ENCODE measurements at regions not wholly inside any gene's neighbourhood (a gene's known extent, or its start where the extent isn't known, plus 50 kb on each side); places are given as distances from the start of the nearest gene placed in this dataset.

DNA sequence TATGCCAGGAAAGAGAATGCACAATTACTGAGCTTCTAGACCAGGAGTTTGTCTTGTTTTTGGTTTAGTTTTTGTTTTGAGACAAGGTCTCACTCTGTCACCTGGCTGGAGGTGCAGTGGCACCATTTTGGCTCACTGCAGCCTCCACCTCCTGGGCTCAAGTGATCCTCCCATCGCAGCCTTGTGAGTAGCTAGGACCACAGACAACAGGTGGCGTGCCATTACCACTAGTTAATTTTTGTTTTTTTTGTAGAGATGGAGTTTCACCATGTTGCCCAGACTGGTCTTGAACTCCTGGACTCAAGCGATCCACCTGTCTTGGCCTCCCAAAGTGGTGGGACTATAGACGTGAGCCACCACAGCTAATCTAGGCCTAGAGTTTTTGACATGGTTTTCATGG lies 104.4 kb upstream of the CCDC54 start:
- no peaks in the 10 kb centered on the region for H3K9me2 ChIP-seq (ENCODE audit: low read depth, low read length)
- no peaks in the 10 kb centered on the region for H3K27me3 ChIP-seq (ENCODE audit: insufficient read depth, low read length)
- H3K36me3 ChIP-seq (ENCODE audit: insufficient read depth, low read length) = no peaks in the 10 kb centered on the region
- no peak overlapping the region for H2AFZ ChIP-seq (ENCODE audit: low read length)
- TF ChIP-seq, protein P1, sequence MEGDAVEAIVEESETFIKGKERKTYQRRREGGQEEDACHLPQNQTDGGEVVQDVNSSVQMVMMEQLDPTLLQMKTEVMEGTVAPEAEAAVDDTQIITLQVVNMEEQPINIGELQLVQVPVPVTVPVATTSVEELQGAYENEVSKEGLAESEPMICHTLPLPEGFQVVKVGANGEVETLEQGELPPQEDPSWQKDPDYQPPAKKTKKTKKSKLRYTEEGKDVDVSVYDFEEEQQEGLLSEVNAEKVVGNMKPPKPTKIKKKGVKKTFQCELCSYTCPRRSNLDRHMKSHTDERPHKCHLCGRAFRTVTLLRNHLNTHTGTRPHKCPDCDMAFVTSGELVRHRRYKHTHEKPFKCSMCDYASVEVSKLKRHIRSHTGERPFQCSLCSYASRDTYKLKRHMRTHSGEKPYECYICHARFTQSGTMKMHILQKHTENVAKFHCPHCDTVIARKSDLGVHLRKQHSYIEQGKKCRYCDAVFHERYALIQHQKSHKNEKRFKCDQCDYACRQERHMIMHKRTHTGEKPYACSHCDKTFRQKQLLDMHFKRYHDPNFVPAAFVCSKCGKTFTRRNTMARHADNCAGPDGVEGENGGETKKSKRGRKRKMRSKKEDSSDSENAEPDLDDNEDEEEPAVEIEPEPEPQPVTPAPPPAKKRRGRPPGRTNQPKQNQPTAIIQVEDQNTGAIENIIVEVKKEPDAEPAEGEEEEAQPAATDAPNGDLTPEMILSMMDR (IDR thresholded peaks at IDR 0.05; ENCODE audit: low read length) = peak; percentile 42; the same call in 1 of the 2 replicates
- TF ChIP-seq EZH2 (IDR thresholded peaks at IDR 0.05; ENCODE audit: borderline replicate concordance, low read length) = no peak
- H3K27ac ChIP-seq (ENCODE audit: low read depth, low read length, poor library complexity, severe bottlenecking) = no peak overlapping the region
- H3K79me2 ChIP-seq (ENCODE audit: insufficient read depth, low read length) = no peaks in the 10 kb centered on the region
- peaks cover 5% of the 10 kb centered on the region for H3K4me1 ChIP-seq (ENCODE audit: insufficient read depth, low read length, severe bottlenecking)
- no peak overlapping the region for H3K4me2 ChIP-seq (ENCODE audit: low read length)
- H3K4me3 ChIP-seq (ENCODE audit: low read depth, low read length, poor library complexity, severe bottlenecking) = no peak overlapping the region
- H4K20me1 ChIP-seq (ENCODE audit: insufficient read depth, low read length) = no peaks in the 10 kb centered on the region
- no peaks in the 10 kb centered on the region for H3K9me3 ChIP-seq (ENCODE audit: low read length)
- H3K9ac ChIP-seq (ENCODE audit: low read length) = no peak overlapping the region
- H3F3A ChIP-seq (ENCODE audit: insufficient read depth, low read length) = no peaks in the 10 kb centered on the region

DNA sequence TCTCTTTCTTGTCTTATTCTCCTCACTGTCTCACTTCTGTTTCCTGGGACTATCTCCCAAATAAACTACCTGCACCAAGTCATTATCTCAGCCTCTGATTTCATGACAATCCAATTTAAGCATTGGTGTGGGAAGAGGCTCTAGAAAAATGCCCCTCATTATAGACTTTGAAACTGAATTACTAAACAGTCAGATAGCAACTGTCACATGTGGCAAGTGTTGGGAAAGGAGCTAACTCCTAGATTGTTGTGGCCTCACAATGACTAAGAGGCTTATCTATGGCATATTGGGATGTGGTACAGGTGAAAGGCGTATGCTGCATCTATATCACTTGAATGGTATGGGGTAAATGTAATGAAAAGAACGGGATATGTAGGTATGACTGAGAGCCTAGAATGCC lies 103.5 kb upstream of the CCDC54 start:
- TF ChIP-seq EZH2 (IDR thresholded peaks at IDR 0.05; ENCODE audit: borderline replicate concordance, low read length) = no peak
- TF ChIP-seq, protein P1 (IDR thresholded peaks at IDR 0.05; ENCODE audit: low read length) = no peak
- no peaks in the 10 kb centered on the region for H3K36me3 ChIP-seq (ENCODE audit: insufficient read depth, low read length)
- no peaks in the 10 kb centered on the region for H4K20me1 ChIP-seq (ENCODE audit: insufficient read depth, low read length)
- no peaks in the 10 kb centered on the region for H3K9me3 ChIP-seq (ENCODE audit: low read length)
- no peaks in the 10 kb centered on the region for H3K27me3 ChIP-seq (ENCODE audit: insufficient read depth, low read length)
- H3K79me2 ChIP-seq (ENCODE audit: insufficient read depth, low read length) = no peaks in the 10 kb centered on the region
- no peak overlapping the region for H3K9ac ChIP-seq (ENCODE audit: low read length)
- no peaks in the 10 kb centered on the region for H3K9me2 ChIP-seq (ENCODE audit: low read depth, low read length)
- H3F3A ChIP-seq (ENCODE audit: insufficient read depth, low read length) = no peaks in the 10 kb centered on the region
- no peak overlapping the region for H2AFZ ChIP-seq (ENCODE audit: low read length)
- H3K27ac ChIP-seq (ENCODE audit: low read depth, low read length, poor library complexity, severe bottlenecking) = no peak overlapping the region
- H3K4me3 ChIP-seq (ENCODE audit: low read depth, low read length, poor library complexity, severe bottlenecking) = no peak overlapping the region
- peaks cover 5% of the 10 kb centered on the region for H3K4me1 ChIP-seq (ENCODE audit: insufficient read depth, low read length, severe bottlenecking)
- no peak overlapping the region for H3K4me2 ChIP-seq (ENCODE audit: low read length)

DNA sequence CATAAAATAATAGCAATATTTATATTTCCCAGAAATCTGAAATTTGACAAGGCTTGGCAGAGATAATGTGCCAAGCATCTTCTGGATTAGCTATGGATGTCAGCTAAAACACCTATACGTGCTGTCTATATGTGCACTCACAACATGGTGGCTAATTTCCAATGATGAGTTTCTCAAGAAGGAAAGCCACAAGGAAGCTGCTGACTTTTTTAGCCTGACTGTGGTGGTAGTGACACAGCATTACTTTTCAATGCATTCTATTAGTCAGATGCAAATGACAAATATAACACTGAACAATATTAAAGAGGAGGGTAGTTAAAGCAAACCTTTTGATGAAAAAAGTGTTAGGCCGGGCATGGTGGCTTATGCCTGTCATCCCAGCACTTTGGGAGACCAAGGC lies 101.7 kb upstream of the CCDC54 start:
- H3K79me2 ChIP-seq (ENCODE audit: insufficient read depth, low read length) = no peaks in the 10 kb centered on the region
- no peaks in the 10 kb centered on the region for H3K36me3 ChIP-seq (ENCODE audit: insufficient read depth, low read length)
- TF ChIP-seq, protein P1 (IDR thresholded peaks at IDR 0.05; ENCODE audit: low read length) = no peak
- no peak for TF ChIP-seq EZH2 (IDR thresholded peaks at IDR 0.05; ENCODE audit: borderline replicate concordance, low read length)
- H3K4me1 ChIP-seq (ENCODE audit: insufficient read depth, low read length, severe bottlenecking) = peaks cover 5% of the 10 kb centered on the region
- H3K9ac ChIP-seq (ENCODE audit: low read length) = no peak overlapping the region
- no peak overlapping the region for H3K27ac ChIP-seq (ENCODE audit: low read depth, low read length, poor library complexity, severe bottlenecking)
- H3K9me3 ChIP-seq (ENCODE audit: low read length) = no peaks in the 10 kb centered on the region
- H3K4me2 ChIP-seq (ENCODE audit: low read length) = no peak overlapping the region
- H3F3A ChIP-seq (ENCODE audit: insufficient read depth, low read length) = no peaks in the 10 kb centered on the region
- H2AFZ ChIP-seq (ENCODE audit: low read length) = no peak overlapping the region
- H3K27me3 ChIP-seq (ENCODE audit: insufficient read depth, low read length) = no peaks in the 10 kb centered on the region
- H3K4me3 ChIP-seq (ENCODE audit: low read depth, low read length, poor library complexity, severe bottlenecking) = no peak overlapping the region
- H4K20me1 ChIP-seq (ENCODE audit: insufficient read depth, low read length) = no peaks in the 10 kb centered on the region
- H3K9me2 ChIP-seq (ENCODE audit: low read depth, low read length) = no peaks in the 10 kb centered on the region

Measured in OCI-LY1 (cell line).